ENCODE measurements at regions not wholly inside any gene's neighbourhood (a gene's known extent, or its start where the extent isn't known, plus 50 kb on each side); places are given as distances from the start of the nearest gene placed in this dataset.

GRCh38 chr18:40031435-40031834 lies 1923.6 kb upstream of the PIK3C3 start:
- TF ChIP-seq POLR2A (IDR thresholded peaks at IDR 0.05) (no peak), CTCF (IDR thresholded peaks at IDR 0.05) (no peak), EP300 (IDR thresholded peaks at IDR 0.05) (no peak), POLR2AphosphoS5 (IDR thresholded peaks at IDR 0.05) (no peak)
